ENCODE measurements at regions not wholly inside any gene's neighbourhood (a gene's known extent, or its start where the extent isn't known, plus 50 kb on each side); places are given as distances from the start of the nearest gene placed in this dataset.

- no peak for TF ChIP-seq POLR2AphosphoS5 (IDR thresholded peaks at IDR 0.05; ENCODE audit: low read depth, low read length)
- TF ChIP-seq POLR2A (IDR thresholded peaks at IDR 0.05; ENCODE audit: low read depth, low read length) = no peak
- no peak for TF ChIP-seq PAX5 (IDR thresholded peaks at IDR 0.05; ENCODE audit: insufficient read depth, low read length, severe bottlenecking)
- no peak for TF ChIP-seq TAF1 (IDR thresholded peaks at IDR 0.05; ENCODE audit: low read depth, low read length)
- no peak for TF ChIP-seq SPI1 (IDR thresholded peaks at IDR 0.05; ENCODE audit: low read depth, low read length)
Observed at GRCh38 chr4:116598155-116598979, 487.0 kb downstream of the TRAM1L1 start.

All from GM12891 (cell line).